ENCODE measurements at regions not wholly inside any gene's neighbourhood (a gene's known extent, or its start where the extent isn't known, plus 50 kb on each side); places are given as distances from the start of the nearest gene placed in this dataset.

GRCh38 chr13:67854990-67855389 lies 624.9 kb upstream of the PCDH9 start:
- Histone ChIP-seq H3K27me3 (ENCODE audit: control insufficient read depth, extremely low read depth, insufficient read depth, low read length) (no peaks in the 10 kb centered on the region), H3K27ac (ENCODE audit: control insufficient read depth, insufficient read depth, low read length) (no peak overlapping the region), H3K4me1 (ENCODE audit: control insufficient read depth, extremely low read depth, insufficient read depth, low read length) (no peaks in the 10 kb centered on the region), H3K9me3 (ENCODE audit: control insufficient read depth, low read depth, low read length) (no peaks in the 10 kb centered on the region), H3K9ac (ENCODE audit: control insufficient read depth, extremely low read depth, insufficient read depth, low read length) (no peak overlapping the region), H4K20me1 (ENCODE audit: control insufficient read depth, extremely low read depth, insufficient read depth, low read length) (no peaks in the 10 kb centered on the region), H3K79me2 (ENCODE audit: control insufficient read depth, insufficient read depth, low read length) (no peaks in the 10 kb centered on the region), H3K9me1 (ENCODE audit: control insufficient read depth, extremely low read depth, insufficient read depth, low read length) (no peaks in the 10 kb centered on the region), H3K4me3 (ENCODE audit: control insufficient read depth in 2 of 3, extremely low read depth in 1 of 3, insufficient read depth in 2 of 3, low read depth in 1 of 3, low read length in 3 of 3) (no peak overlapping the region), H2AFZ (ENCODE audit: control insufficient read depth, low read length) (no peak overlapping the region), H3K36me3 (ENCODE audit: control insufficient read depth in 2 of 2, extremely low read depth in 1 of 2, insufficient read depth in 2 of 2, low read length in 2 of 2) (no peaks in the 10 kb centered on the region), H3K4me2 (ENCODE audit: control insufficient read depth, extremely low read depth, insufficient read depth, low read depth, low read length) (no peak overlapping the region)
- TF ChIP-seq CTCF (optimal IDR thresholded peaks at IDR 0.05 in 1 of 3, IDR thresholded peaks at IDR 0.05 in 1 of 3, conservative IDR thresholded peaks at IDR 0.05 in 1 of 3; ENCODE audit: extremely low read depth in 1 of 3, insufficient read depth in 2 of 3, low read length in 3 of 3) (no peak), EZH2 (IDR thresholded peaks at IDR 0.05; ENCODE audit: low read length) (no peak)
- DNase-seq (ENCODE audit: low read depth, low spot score) (no peak), FAIRE-seq (no peak)
- dilution Hi-C loops (cut with MboI; ENCODE audit: extremely low pct_ligation_motif_present, low sequenced_read_pairs) = no loop called here

GRCh38 chr13:67844574-67844973 lies 614.4 kb upstream of the PCDH9 start:
- Histone ChIP-seq H3K36me3 (ENCODE audit: control insufficient read depth in 2 of 2, extremely low read depth in 1 of 2, insufficient read depth in 2 of 2, low read length in 2 of 2) (no peaks in the 10 kb centered on the region), H3K4me1 (ENCODE audit: control insufficient read depth, extremely low read depth, insufficient read depth, low read length) (no peaks in the 10 kb centered on the region), H3K4me2 (ENCODE audit: control insufficient read depth, extremely low read depth, insufficient read depth, low read depth, low read length) (no peak overlapping the region), H3K79me2 (ENCODE audit: control insufficient read depth, insufficient read depth, low read length) (no peaks in the 10 kb centered on the region), H3K9ac (ENCODE audit: control insufficient read depth, extremely low read depth, insufficient read depth, low read length) (no peak overlapping the region), H3K9me3 (ENCODE audit: control insufficient read depth, low read depth, low read length) (peaks cover 4% of the 10 kb centered on the region), H3K27ac (ENCODE audit: control insufficient read depth, insufficient read depth, low read length) (no peak overlapping the region), H4K20me1 (ENCODE audit: control insufficient read depth, extremely low read depth, insufficient read depth, low read length) (no peaks in the 10 kb centered on the region), H3K27me3 (ENCODE audit: control insufficient read depth, extremely low read depth, insufficient read depth, low read length) (no peaks in the 10 kb centered on the region), H3K9me1 (ENCODE audit: control insufficient read depth, extremely low read depth, insufficient read depth, low read length) (no peaks in the 10 kb centered on the region), H2AFZ (ENCODE audit: control insufficient read depth, low read length) (no peak overlapping the region), H3K4me3 (ENCODE audit: control insufficient read depth in 2 of 3, extremely low read depth in 1 of 3, insufficient read depth in 2 of 3, low read depth in 1 of 3, low read length in 3 of 3) (no peak overlapping the region)
- TF ChIP-seq CTCF (optimal IDR thresholded peaks at IDR 0.05 in 1 of 3, IDR thresholded peaks at IDR 0.05 in 1 of 3, conservative IDR thresholded peaks at IDR 0.05 in 1 of 3; ENCODE audit: extremely low read depth in 1 of 3, insufficient read depth in 2 of 3, low read length in 3 of 3) = no peak
- no peak for TF ChIP-seq EZH2 (IDR thresholded peaks at IDR 0.05; ENCODE audit: low read length)
- DNase-seq (ENCODE audit: low read depth, low spot score) (no peak), FAIRE-seq (no peak)
- dilution Hi-C loops (cut with MboI; ENCODE audit: extremely low pct_ligation_motif_present, low sequenced_read_pairs) = no loop called here

Measured in keratinocyte (primary cell).